Osteocyte (in vitro differentiated cells): ENCODE measurements at regions not wholly inside any gene's neighbourhood (a gene's known extent, or its start where the extent isn't known, plus 50 kb on each side); places are given as distances from the start of the nearest gene placed in this dataset.
A peak's percentile ranks its signal among the peaks of the same experiment; 100 is the strongest.

Source experiments
- DNase-seq: peaks from one replicate; pipeline ENCODE4 v3.0.0; 2021; ENCODE audit warnings: mixed read lengths; ENCODE audit not compliant: unreplicated experiment; ENCODE audit errors: extremely low spot score
- H3K27ac Mint-ChIP-seq: one replicate; pipeline ENCODE4 v1.8.0; 2021; ENCODE audit warnings: mild to moderate bottlenecking, mixed read lengths; ENCODE audit not compliant: unreplicated experiment
- H3K27me3 Mint-ChIP-seq: one replicate; pipeline ENCODE4 v1.8.0; 2021; ENCODE audit warnings: mixed read lengths; ENCODE audit not compliant: unreplicated experiment
- H3K36me3 Mint-ChIP-seq: one replicate; pipeline ENCODE4 v1.8.0; 2021; ENCODE audit warnings: mixed read lengths; ENCODE audit not compliant: unreplicated experiment
- H3K4me1 Mint-ChIP-seq: one replicate; pipeline ENCODE4 v1.8.0; 2021; ENCODE audit warnings: mixed read lengths; ENCODE audit not compliant: unreplicated experiment
- H3K4me3 Mint-ChIP-seq: one replicate; pipeline ENCODE4 v1.8.0; 2021; ENCODE audit warnings: mild to moderate bottlenecking, moderate library complexity, mixed read lengths; ENCODE audit not compliant: unreplicated experiment
- H3K9me3 Mint-ChIP-seq: one replicate; pipeline ENCODE4 v1.8.0; 2021; ENCODE audit warnings: mixed read lengths; ENCODE audit not compliant: unreplicated experiment
- TF ChIP-seq, protein P1 (sequence below): fragments of 200-600 bp; sonication (generic); IDR thresholded peaks from 2 replicates; pipeline ENCODE4 v1.5.0; 2021; ENCODE audit warnings: antibody characterized with exemption, mild to moderate bottlenecking, moderate library complexity

DNA sequence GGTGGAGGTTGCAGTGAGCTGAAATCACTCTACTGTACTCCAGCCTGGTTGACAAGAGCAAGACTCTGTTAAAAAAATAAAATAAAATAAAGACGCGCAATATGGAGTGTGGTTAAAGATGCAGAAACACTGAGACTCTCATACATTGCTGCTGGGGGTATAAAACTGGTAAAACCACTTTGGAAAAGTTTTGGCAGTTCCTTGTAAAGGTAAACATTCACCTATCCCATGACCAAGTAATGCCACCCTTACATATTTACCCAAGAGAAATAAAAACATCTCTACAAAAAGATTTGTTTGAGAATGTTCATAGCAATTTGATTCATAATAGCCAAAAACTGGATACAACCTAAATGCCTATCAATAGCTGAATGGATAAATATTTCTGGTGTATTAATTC is 398.5 kb downstream of the PDCD6IP start:
- H3K36me3 Mint-ChIP-seq: peaks cover 39% of the 10 kb centered on the region
- no peak overlapping the region for H3K27ac Mint-ChIP-seq
- no peak for DNase-seq
- TF ChIP-seq, protein P1, sequence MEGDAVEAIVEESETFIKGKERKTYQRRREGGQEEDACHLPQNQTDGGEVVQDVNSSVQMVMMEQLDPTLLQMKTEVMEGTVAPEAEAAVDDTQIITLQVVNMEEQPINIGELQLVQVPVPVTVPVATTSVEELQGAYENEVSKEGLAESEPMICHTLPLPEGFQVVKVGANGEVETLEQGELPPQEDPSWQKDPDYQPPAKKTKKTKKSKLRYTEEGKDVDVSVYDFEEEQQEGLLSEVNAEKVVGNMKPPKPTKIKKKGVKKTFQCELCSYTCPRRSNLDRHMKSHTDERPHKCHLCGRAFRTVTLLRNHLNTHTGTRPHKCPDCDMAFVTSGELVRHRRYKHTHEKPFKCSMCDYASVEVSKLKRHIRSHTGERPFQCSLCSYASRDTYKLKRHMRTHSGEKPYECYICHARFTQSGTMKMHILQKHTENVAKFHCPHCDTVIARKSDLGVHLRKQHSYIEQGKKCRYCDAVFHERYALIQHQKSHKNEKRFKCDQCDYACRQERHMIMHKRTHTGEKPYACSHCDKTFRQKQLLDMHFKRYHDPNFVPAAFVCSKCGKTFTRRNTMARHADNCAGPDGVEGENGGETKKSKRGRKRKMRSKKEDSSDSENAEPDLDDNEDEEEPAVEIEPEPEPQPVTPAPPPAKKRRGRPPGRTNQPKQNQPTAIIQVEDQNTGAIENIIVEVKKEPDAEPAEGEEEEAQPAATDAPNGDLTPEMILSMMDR: no peak
- H3K27me3 Mint-ChIP-seq: no peaks in the 10 kb centered on the region
- no peak overlapping the region for H3K4me3 Mint-ChIP-seq
- peaks cover 77% of the 10 kb centered on the region for H3K4me1 Mint-ChIP-seq
- H3K9me3 Mint-ChIP-seq: no peaks in the 10 kb centered on the region

DNA sequence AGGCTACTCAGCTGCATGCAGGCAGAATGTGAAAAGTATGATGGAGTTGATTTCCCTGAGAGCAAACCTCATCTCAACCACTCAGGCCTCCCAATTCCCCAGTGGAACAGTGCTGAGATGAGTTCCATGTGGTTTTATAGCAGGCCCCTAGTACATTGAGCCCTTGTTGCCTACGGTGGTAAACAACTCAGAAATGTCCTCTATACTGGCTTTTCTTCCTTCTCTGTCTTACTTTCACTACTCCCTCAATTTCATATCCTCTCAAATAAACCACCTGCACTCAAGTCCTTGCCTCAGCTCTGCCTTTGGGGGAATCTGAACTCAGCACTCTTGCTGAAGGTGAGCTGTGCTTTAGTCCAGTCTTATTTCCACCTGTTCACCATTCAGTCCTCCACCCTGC is 399.9 kb downstream of the PDCD6IP start:
- H3K4me3 Mint-ChIP-seq: no peak overlapping the region
- TF ChIP-seq, protein P1: no peak
- H3K9me3 Mint-ChIP-seq: no peaks in the 10 kb centered on the region
- peak overlapping the region; percentile 70 for H3K27ac Mint-ChIP-seq
- H3K4me1 Mint-ChIP-seq: peaks cover 81% of the 10 kb centered on the region
- H3K36me3 Mint-ChIP-seq: peaks cover 50% of the 10 kb centered on the region
- no peaks in the 10 kb centered on the region for H3K27me3 Mint-ChIP-seq
- DNase-seq: no peak

DNA sequence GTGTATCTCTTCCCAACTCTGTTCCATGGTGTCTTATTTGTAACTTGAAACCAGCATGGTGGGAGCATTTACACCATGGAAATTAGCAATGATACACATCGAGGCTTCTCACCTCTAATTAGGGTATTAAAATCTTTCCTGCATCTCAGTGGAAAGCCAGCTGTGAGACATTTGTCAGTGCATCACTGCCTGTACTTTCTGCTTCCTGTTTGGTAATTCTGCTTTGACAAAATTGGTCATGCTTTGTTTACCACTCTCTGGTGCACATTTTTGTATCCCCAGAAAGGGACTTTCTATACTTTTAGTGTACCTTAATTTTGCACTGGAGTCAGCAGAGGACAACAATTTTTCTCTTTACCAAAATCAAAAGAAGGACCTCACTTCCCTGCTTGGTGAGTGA is 402.1 kb downstream of the PDCD6IP start:
- H3K27ac Mint-ChIP-seq: peak overlapping the region; percentile 79
- H3K27me3 Mint-ChIP-seq: no peaks in the 10 kb centered on the region
- H3K4me1 Mint-ChIP-seq: peaks cover 80% of the 10 kb centered on the region
- TF ChIP-seq, protein P1: no peak
- H3K9me3 Mint-ChIP-seq: no peaks in the 10 kb centered on the region
- DNase-seq: no peak
- no peak overlapping the region for H3K4me3 Mint-ChIP-seq
- peaks cover 44% of the 10 kb centered on the region for H3K36me3 Mint-ChIP-seq

DNA sequence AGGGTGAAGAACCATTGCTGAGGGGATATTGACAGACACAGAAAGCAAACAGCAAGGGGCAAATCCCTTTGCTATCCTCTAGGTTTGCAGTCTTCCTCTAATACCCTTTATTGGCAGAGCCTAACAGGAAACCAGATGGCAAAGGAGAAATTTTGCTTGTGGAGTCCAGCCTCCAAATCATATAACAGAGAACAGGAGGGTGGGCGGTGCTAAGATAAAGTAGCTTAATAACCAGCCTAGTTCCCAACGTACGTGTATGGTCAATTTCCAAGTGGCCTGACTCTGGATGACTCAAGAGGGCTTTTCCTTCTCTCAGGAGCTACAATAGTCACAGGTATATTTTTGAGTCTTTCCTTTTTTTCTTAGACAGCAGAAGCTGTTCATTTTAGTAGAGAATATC is 404.5 kb downstream of the PDCD6IP start:
- TF ChIP-seq, protein P1: no peak
- Mint-ChIP-seq H3K36me3 (peaks cover 40% of the 10 kb centered on the region), H3K27ac (peak overlapping the region; percentile 74), H3K27me3 (no peaks in the 10 kb centered on the region), H3K9me3 (no peaks in the 10 kb centered on the region), H3K4me3 (no peak overlapping the region), H3K4me1 (peaks cover 88% of the 10 kb centered on the region)
- DNase-seq: no peak

DNA sequence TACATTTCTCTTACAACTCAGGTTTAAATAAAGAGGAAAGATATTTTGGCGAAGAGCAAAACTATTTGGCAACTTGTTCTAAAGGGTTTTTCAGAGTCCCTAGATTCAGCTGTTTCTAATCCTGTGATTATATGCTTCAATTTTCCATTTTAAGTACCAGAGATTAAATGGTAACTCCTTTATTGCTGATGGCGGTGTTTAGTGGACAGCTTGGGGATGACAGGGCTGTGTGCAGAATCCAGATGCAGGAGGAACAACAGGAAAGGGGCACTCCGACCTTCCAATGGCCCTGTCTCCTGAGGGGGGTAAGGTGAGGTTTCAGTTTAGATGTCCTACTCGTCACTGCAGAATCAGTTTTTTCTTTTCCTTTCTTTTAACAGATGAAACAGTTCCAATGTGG is 405.0 kb downstream of the PDCD6IP start:
- peaks cover 38% of the 10 kb centered on the region for H3K36me3 Mint-ChIP-seq
- no peaks in the 10 kb centered on the region for H3K9me3 Mint-ChIP-seq
- peak overlapping the region; percentile 74 for H3K27ac Mint-ChIP-seq
- TF ChIP-seq, protein P1: no peak
- no peak overlapping the region for H3K4me3 Mint-ChIP-seq
- no peaks in the 10 kb centered on the region for H3K27me3 Mint-ChIP-seq
- DNase-seq: no peak
- H3K4me1 Mint-ChIP-seq: peaks cover 88% of the 10 kb centered on the region
